Endothelial cell of umbilical vein (primary cell): ENCODE measurements at regions not wholly inside any gene's neighbourhood (a gene's known extent, or its start where the extent isn't known, plus 50 kb on each side); places are given as distances from the start of the nearest gene placed in this dataset.

Experiments used
- CTCF ChIP-seq, 2 donors: IDR thresholded peaks; 1 replicate in 1 of 2; 2 replicates in 1 of 2; pipeline ENCODE4 v1.5.1; 2011; ENCODE audit warnings: low read length in 2 of 2, mild to moderate bottlenecking in 2 of 2, moderate library complexity in 2 of 2, control low read depth in 1 of 2, inconsistent platforms in 1 of 2, low read depth in 1 of 2; ENCODE audit not compliant: insufficient read depth in 1 of 2; ENCODE audit errors: extremely low read depth in 1 of 2
- EZH2 ChIP-seq: IDR thresholded peaks from 2 replicates; pipeline ENCODE4 v1.6.1; 2012; ENCODE audit warnings: borderline replicate concordance, low read depth, mild to moderate bottlenecking, moderate library complexity, low read length, inconsistent platforms; ENCODE audit not compliant: severe bottlenecking
- FOS ChIP-seq: IDR thresholded peaks from 2 replicates; pipeline ENCODE4 v1.6.1; 2011; ENCODE audit warnings: mild to moderate bottlenecking, low read length, moderate library complexity, borderline replicate concordance; ENCODE audit not compliant: insufficient read depth
- POLR2A ChIP-seq: IDR thresholded peaks from 2 replicates; pipeline ENCODE4 v1.6.1; 2012; ENCODE audit warnings: low read depth, mild to moderate bottlenecking, control low read depth, low read length

DNA sequence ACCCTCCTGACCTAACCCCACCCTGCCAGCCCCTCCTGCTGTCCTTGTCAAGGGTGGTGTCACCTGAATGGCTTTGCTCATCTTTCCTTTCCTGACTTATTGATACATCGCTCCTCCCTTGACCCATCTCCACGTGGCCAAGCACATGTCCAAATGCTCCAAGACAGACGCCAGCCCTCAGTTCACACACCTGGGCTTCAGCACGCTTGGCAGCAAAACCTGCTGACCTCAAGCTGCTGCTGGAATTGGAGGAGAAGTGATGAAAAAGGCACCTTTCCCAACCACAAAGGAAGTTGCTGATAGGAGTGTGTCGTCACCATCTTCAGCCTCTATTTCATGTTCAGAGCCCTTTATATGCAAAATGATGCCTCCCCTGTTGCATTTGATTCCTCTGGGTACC lies 141.3 kb downstream of the TLE3 start:
- no peak for TF ChIP-seq CTCF (IDR thresholded peaks at IDR 0.05; ENCODE audit: extremely low read depth in 1 of 2, insufficient read depth in 1 of 2, low read depth in 1 of 2, low read length in 2 of 2)
- no peak for TF ChIP-seq FOS
- no peak for TF ChIP-seq POLR2A
- TF ChIP-seq EZH2: no peak
